ENCODE measurements at regions not wholly inside any gene's neighbourhood (a gene's known extent, or its start where the extent isn't known, plus 50 kb on each side); places are given as distances from the start of the nearest gene placed in this dataset.

GRCh38 chr12:126704609-126705008 is 1562.4 kb upstream of the TMEM132C start:
- H3K27me3 ChIP-seq, result no peaks in the 10 kb centered on the region
- H3K4me3 ChIP-seq, result no peak overlapping the region
- no peak for TF ChIP-seq Cebpa-rat (IDR thresholded peaks at IDR 0.05)
- no peak overlapping the region for H3K4me2 ChIP-seq
- no peaks in the 10 kb centered on the region for H3K4me1 ChIP-seq
- no peaks in the 10 kb centered on the region for H3K36me3 ChIP-seq
- H4K20me1 ChIP-seq, result no peaks in the 10 kb centered on the region
- H3K9me3 ChIP-seq, result no peaks in the 10 kb centered on the region
- no peak overlapping the region for H3K9ac ChIP-seq
- H3K27ac ChIP-seq, result no peak overlapping the region

DNA sequence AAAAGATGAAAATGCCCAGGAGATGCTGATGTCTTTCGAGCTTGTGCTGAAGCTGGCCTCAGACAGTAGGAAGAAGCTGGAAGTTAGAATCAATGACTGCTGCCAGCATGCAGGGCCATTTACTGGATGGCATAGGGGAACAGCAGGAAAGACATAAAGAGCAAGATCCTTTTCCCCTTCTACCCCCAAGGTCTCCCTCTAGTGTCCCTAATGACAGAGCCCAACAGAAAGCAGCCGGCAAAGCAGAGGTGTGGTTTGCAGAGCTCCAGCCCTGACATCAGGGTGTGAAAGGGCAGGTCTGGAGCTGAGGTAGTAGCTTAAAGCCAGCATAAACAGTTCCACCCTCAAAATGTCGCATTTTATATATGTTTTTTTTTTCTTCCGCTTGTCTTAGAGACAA is 1560.7 kb upstream of the TMEM132C start:
- Histone ChIP-seq H3K9ac (no peak overlapping the region), H3K4me3 (no peak overlapping the region), H3K4me1 (no peaks in the 10 kb centered on the region), H3K27ac (no peak overlapping the region), H3K27me3 (no peaks in the 10 kb centered on the region), H3K9me3 (no peaks in the 10 kb centered on the region), H3K36me3 (no peaks in the 10 kb centered on the region), H4K20me1 (no peaks in the 10 kb centered on the region), H3K4me2 (no peak overlapping the region)
- TF ChIP-seq Cebpa-rat (IDR thresholded peaks at IDR 0.05), result no peak

GRCh38 chr12:126708492-126708896 is 1558.5 kb upstream of the TMEM132C start:
- Histone ChIP-seq H3K9ac (no peak overlapping the region), H3K27me3 (no peaks in the 10 kb centered on the region), H3K4me2 (no peak overlapping the region), H3K36me3 (no peaks in the 10 kb centered on the region), H4K20me1 (no peaks in the 10 kb centered on the region), H3K4me3 (no peak overlapping the region), H3K27ac (no peak overlapping the region), H3K9me3 (no peaks in the 10 kb centered on the region), H3K4me1 (no peaks in the 10 kb centered on the region)
- no peak for TF ChIP-seq Cebpa-rat (IDR thresholded peaks at IDR 0.05)

DNA sequence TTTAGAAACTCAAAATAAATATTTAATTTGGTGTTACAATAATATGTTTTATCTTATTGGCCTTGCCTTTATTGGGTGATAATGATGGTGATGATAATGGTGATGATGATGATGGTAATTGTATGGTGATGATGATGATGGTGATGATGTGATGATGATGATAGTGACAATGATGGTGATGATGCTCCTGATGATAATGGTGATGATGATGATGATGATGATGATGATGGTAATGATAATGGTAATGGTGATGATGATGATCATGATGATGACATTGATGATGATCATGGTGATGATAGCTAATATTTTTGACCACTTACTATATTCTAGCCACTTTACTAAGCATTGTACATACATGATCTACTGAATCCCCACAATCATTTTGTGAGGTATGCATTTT is 1548.6 kb upstream of the TMEM132C start:
- Histone ChIP-seq H3K9me3 (peaks cover 11% of the 10 kb centered on the region; the same call in 1 of the 2 replicates), H3K4me3 (no peak overlapping the region), H3K27ac (no peak overlapping the region), H3K9ac (no peak overlapping the region), H3K27me3 (no peaks in the 10 kb centered on the region), H3K4me2 (no peak overlapping the region), H3K4me1 (no peaks in the 10 kb centered on the region), H4K20me1 (no peaks in the 10 kb centered on the region), H3K36me3 (no peaks in the 10 kb centered on the region)
- TF ChIP-seq Cebpa-rat (IDR thresholded peaks at IDR 0.05), result no peak

DNA sequence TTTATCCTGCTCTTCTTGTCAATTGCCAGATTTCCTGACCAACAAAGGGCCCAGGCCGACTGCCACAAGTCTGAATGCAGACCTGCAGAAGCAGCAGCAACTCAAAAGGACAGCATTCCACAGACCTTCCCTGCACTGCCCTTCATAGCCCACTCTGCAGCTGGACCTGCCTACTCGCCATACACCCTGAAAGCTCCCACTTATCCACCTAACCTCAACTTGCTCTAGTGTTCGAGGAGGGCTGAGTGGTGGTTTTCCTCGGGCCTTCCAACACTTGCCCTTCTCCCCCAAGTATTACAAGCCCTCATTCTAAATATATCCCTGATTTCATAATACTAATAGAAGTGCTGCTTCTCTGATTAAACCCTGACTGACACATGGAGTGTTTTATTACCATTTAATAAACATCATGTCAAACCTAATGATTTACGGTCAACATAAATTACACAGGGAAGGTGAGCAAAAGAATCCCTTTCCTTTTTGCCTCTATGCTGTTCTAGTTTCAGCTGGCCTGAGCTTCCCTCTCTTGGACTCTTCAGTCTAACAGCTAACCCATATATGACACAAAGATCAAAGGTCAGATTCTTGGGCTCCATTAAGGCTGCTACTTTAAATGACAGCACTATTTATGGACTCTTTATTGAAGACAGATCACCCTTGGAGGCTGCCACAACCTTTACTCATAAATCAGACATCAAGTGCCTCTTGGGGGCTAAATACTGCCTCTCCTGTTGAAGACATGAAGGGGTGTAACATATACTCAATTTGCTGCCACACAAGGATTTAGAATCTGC is 1546.9 kb upstream of the TMEM132C start:
- no peak overlapping the region for H3K4me3 ChIP-seq
- H3K9me3 ChIP-seq, result peaks cover 26% of the 10 kb centered on the region
- H4K20me1 ChIP-seq, result no peaks in the 10 kb centered on the region
- no peaks in the 10 kb centered on the region for H3K36me3 ChIP-seq
- TF ChIP-seq Cebpa-rat (IDR thresholded peaks at IDR 0.05), result no peak
- H3K4me1 ChIP-seq, result no peaks in the 10 kb centered on the region
- no peak overlapping the region for H3K27ac ChIP-seq
- no peak overlapping the region for H3K4me2 ChIP-seq
- H3K27me3 ChIP-seq, result no peaks in the 10 kb centered on the region
- no peak overlapping the region for H3K9ac ChIP-seq

DNA sequence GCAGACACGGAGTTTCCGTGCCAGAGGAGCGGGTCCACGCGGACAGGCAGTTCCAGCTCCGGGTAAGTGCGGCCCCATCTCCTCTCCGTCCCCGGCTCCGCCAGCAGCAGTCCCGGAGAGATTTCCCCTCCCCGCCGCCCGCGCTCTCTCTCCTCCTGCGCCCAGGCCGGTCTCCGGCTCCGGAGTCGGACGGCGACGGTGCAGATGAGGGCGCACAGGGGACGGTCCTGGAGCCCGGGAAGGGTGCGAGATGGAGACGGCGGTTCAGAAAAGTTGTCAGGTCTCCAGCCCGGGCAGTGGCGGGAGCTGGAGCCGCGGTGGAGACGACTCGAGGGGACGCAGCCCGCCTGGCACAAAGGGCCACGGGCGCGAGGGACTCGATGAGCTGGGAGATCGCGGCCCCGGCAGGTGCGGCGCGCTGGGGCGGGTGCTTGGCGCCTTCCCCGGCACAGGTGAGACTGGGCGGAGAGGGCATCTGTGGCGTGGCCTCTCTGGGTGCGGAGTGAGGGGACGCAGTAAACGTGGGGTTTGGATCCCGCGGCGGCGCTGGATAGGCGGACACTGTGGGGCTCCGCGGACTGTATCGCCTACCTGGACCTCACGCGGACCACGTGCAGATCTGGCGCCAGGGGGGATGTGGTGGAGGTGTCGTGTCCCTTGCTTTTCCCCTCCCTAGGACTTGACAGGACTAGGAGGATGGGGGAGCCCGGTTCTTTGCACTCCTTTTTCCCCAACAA is 1540.3 kb upstream of the TMEM132C start:
- Histone ChIP-seq H3K4me3 (no peak overlapping the region), H3K27me3 (no peaks in the 10 kb centered on the region), H3K36me3 (no peaks in the 10 kb centered on the region), H3K27ac (no peak overlapping the region), H4K20me1 (no peaks in the 10 kb centered on the region), H3K4me2 (no peak overlapping the region), H3K9me3 (peaks cover 44% of the 10 kb centered on the region), H3K4me1 (no peaks in the 10 kb centered on the region), H3K9ac (no peak overlapping the region)
- TF ChIP-seq Cebpa-rat (IDR thresholded peaks at IDR 0.05), result no peak

DNA sequence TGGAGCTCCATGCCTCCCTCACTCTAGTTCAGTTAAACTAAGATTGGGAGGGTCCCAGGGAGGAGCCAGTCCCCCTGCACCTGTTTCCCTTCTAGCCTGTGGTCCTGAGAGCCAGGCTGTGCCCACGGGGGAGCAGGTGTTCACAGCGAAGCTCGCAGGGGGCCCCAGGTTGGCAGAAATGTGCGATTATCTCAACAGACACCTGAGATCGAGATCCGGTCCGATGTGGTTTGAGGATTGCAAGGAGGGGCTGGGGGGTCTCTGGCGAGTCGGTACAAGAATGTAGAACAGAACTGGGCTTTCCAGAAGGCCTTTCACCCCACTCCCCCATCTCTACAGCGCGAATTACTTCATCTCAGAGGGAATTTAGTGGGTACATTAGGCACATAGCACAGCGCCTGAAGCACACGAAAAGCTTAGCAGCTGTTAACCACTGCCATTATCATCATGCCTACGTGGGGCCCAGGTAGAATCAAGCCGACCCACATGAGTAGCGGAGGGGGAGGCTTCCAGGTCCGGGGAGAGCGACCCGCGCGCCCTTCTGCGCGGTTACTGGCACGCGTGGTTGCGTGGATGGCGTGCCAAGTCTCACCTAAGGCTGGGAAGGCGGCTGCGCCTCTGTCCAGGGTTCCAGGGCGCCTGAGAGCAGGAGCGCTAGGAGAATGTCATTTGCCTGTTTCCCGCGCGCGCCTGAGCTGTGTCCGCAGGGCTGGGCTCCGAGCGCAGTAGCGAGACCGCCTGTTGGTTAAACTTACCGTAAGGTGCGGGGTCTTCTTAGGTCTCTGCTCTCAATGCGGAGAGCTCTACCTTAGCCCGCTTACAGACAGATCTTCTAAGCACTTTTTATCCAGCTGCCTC is 1539.5 kb upstream of the TMEM132C start:
- H3K36me3 ChIP-seq, result no peaks in the 10 kb centered on the region
- H4K20me1 ChIP-seq, result no peaks in the 10 kb centered on the region
- no peak for TF ChIP-seq Cebpa-rat (IDR thresholded peaks at IDR 0.05)
- H3K4me2 ChIP-seq, result no peak overlapping the region
- no peak overlapping the region for H3K27ac ChIP-seq
- peaks cover 44% of the 10 kb centered on the region for H3K9me3 ChIP-seq
- H3K4me3 ChIP-seq, result no peak overlapping the region
- H3K4me1 ChIP-seq, result no peaks in the 10 kb centered on the region
- H3K27me3 ChIP-seq, result no peaks in the 10 kb centered on the region
- no peak overlapping the region for H3K9ac ChIP-seq

DNA sequence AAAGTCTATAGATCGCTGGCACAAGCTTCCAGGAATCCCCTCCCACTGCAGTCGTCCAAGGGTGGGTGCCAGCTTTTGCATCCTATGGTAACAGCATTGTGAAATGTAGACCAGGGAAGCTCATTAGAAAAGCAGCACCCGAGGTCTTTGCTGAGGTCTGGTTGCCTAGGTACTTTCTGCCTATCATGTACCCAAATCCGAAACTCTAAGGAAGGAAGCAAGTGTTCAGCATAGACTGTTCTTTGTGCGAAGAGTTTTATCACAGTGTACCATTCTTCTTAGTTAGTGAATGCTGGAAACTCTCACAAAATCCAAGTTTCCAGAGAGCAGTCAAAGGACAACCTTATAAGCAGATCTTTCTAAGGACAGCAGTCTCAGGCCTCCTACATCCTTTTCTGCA is 1532.7 kb upstream of the TMEM132C start:
- H3K9ac ChIP-seq, result no peak overlapping the region
- H4K20me1 ChIP-seq, result no peaks in the 10 kb centered on the region
- H3K27ac ChIP-seq, result no peak overlapping the region
- no peaks in the 10 kb centered on the region for H3K27me3 ChIP-seq
- no peaks in the 10 kb centered on the region for H3K36me3 ChIP-seq
- H3K4me1 ChIP-seq, result no peaks in the 10 kb centered on the region; the same call in 1 of the 2 replicates
- no peak overlapping the region for H3K4me3 ChIP-seq
- TF ChIP-seq Cebpa-rat (IDR thresholded peaks at IDR 0.05), result no peak
- H3K9me3 ChIP-seq, result no peaks in the 10 kb centered on the region
- no peak overlapping the region for H3K4me2 ChIP-seq

- no peaks in the 10 kb centered on the region; the same call in 1 of the 2 replicates for H3K4me1 ChIP-seq
- no peak overlapping the region for H3K4me2 ChIP-seq
- H4K20me1 ChIP-seq, result no peaks in the 10 kb centered on the region
- H3K9me3 ChIP-seq, result no peaks in the 10 kb centered on the region
- H3K27me3 ChIP-seq, result no peaks in the 10 kb centered on the region
- no peak overlapping the region for H3K4me3 ChIP-seq
- H3K9ac ChIP-seq, result no peak overlapping the region
- no peak for TF ChIP-seq Cebpa-rat (IDR thresholded peaks at IDR 0.05)
- no peak overlapping the region for H3K27ac ChIP-seq
- H3K36me3 ChIP-seq, result no peaks in the 10 kb centered on the region
Observed at GRCh38 chr12:126734710-126735109, 1532.3 kb upstream of the TMEM132C start.
